Suprapubic skin (tissue), 4 donors: ENCODE measurements at regions not wholly inside any gene's neighbourhood (a gene's known extent, or its start where the extent isn't known, plus 50 kb on each side); places are given as distances from the start of the nearest gene placed in this dataset.

Source experiments
- POLR2A ChIP-seq, 2 donors: fragments of 450-650 bp; IDR thresholded peaks; one replicate each; pipeline ENCODE4 v1.6.1; 2017; ENCODE audit warnings: antibody characterized with exemption in 2 of 2, mild to moderate bottlenecking in 2 of 2, moderate library complexity in 2 of 2
- POLR2AphosphoS5 ChIP-seq, 3 donors: sonication (generic); formaldehyde crosslinking; IDR thresholded peaks; one replicate each; pipeline ENCODE4 v1.6.1; 2017; ENCODE audit warnings: antibody characterized with exemption in 3 of 3

DNA sequence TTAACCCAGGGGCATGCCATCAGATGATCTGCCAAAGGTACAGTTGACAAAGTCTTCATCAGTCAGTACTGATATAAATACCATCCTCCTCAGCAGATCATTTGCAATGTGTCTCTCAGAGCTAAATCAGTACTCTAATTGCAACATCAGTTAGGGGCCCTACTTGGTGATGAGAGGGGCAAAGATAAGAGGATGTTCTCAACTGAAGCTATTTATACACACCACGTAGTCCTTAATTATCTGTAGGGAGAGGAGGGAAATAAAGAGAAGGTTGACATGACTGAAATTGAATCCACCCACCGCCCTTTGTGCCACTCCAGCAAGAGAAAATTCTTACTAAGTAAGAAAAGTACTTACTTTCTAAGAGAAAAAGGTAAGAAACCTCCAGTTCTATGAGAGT is 157.8 kb upstream of the NUDT4 start:
- TF ChIP-seq POLR2AphosphoS5 (IDR thresholded peaks at IDR 0.05) = no peak
- TF ChIP-seq POLR2A (IDR thresholded peaks at IDR 0.05) = no peak
